ENCODE measurements at regions not wholly inside any gene's neighbourhood (a gene's known extent, or its start where the extent isn't known, plus 50 kb on each side); places are given as distances from the start of the nearest gene placed in this dataset.

GRCh38 chr3:99250272-99250671 lies 348.8 kb upstream of the DCBLD2 start:
- no peak overlapping the region for H3K23ac ChIP-seq (ENCODE audit: insufficient read length, low read depth, low read length)
- no CpG with 5 or more reads among the region's 4 CpGs for WGBS (ENCODE audit: extremely low coverage, insufficient read length, low lambda C conversion rate)
- H3K79me1 ChIP-seq (ENCODE audit: insufficient read depth, low read depth, low read length, poor library complexity, severe bottlenecking): no peaks in the 10 kb centered on the region
- Mint-ChIP-seq H3K9me3 (peaks cover 2% of the 10 kb centered on the region in 2 experiments; a peak in 2 of 5 replicates), H3K36me3 (ENCODE audit: insufficient read depth in 1 of 3, low read depth in 3 of 3) (no peaks in the 10 kb centered on the region; a peak in 1 of 7 replicates), H3K4me3 (no peak overlapping the region), H3K27ac (no peak overlapping the region), H3K4me1 (no peaks in the 10 kb centered on the region; a peak in 1 of 4 replicates), H3K27me3 (ENCODE audit: low read depth) (no peaks in the 10 kb centered on the region)
- no peak overlapping the region for H3K4ac ChIP-seq (ENCODE audit: low read depth, low read length)
- H3K9me3 ChIP-seq (ENCODE audit: control insufficient read depth, low read depth, low read length): no peaks in the 10 kb centered on the region
- H2BK15ac ChIP-seq (ENCODE audit: low read depth, low read length): no peak overlapping the region
- no peaks in the 10 kb centered on the region for H3K27me3 ChIP-seq (ENCODE audit: insufficient read depth, low read length)
- H3K18ac ChIP-seq (ENCODE audit: insufficient read length, low read depth, low read length): no peak overlapping the region
- no peak overlapping the region for H3K9ac ChIP-seq (ENCODE audit: extremely low read depth, insufficient read length, low read length)
- H2BK5ac ChIP-seq (ENCODE audit: insufficient read length, low read length): no peak overlapping the region
- no peak for TF ChIP-seq CTCF (conservative IDR thresholded peaks at IDR 0.05)
- H3K56ac ChIP-seq (ENCODE audit: insufficient read length, low read depth, low read length): no peak overlapping the region
- no peak overlapping the region for H2BK20ac ChIP-seq (ENCODE audit: low read depth, low read length, poor library complexity, severe bottlenecking)
- no peak overlapping the region for H2AK5ac ChIP-seq (ENCODE audit: insufficient read length, low read length)
- H2BK12ac ChIP-seq (ENCODE audit: insufficient read length, low read depth, low read length): no peak overlapping the region
- no peaks in the 10 kb centered on the region for H3K79me2 ChIP-seq (ENCODE audit: insufficient read depth, low read length)
- H3T11ph ChIP-seq (ENCODE audit: low read length): no peak overlapping the region
- H3K4me2 ChIP-seq (ENCODE audit: insufficient read depth, insufficient read length, low read length): no peak overlapping the region
- H3K4me1 ChIP-seq (ENCODE audit: insufficient read depth, low read length): no peaks in the 10 kb centered on the region
- no peak overlapping the region for H2AFZ ChIP-seq (ENCODE audit: low read length)
- no peak overlapping the region for H4K8ac ChIP-seq (replicated peaks; ENCODE audit: insufficient read length, low read depth, low read length)
- H2BK120ac ChIP-seq (ENCODE audit: low read depth, low read length, poor library complexity, severe bottlenecking): no peak overlapping the region
- no peaks in the 10 kb centered on the region for H4K20me1 ChIP-seq (ENCODE audit: control insufficient read depth, insufficient read depth, insufficient read length)
- no peaks in the 10 kb centered on the region for H3K23me2 ChIP-seq (ENCODE audit: insufficient read length, low read depth, low read length, poor library complexity, severe bottlenecking)
- no peak overlapping the region for H3K27ac ChIP-seq (ENCODE audit: insufficient read length, low read depth, low read length)
- H4K91ac ChIP-seq (ENCODE audit: insufficient read length, low read depth, low read length): no peak overlapping the region
- no peak overlapping the region for H3K14ac ChIP-seq (ENCODE audit: insufficient read depth, low read length)
- no peak overlapping the region for H4K5ac ChIP-seq (ENCODE audit: insufficient read length, low read depth, low read length)
- DNase-seq: no peak
